A673 (cell line): ENCODE measurements at regions not wholly inside any gene's neighbourhood (a gene's known extent, or its start where the extent isn't known, plus 50 kb on each side); places are given as distances from the start of the nearest gene placed in this dataset.
"Not testable (repeated sequence)": the region's sequence is repeated elsewhere in the genome, so short reads cannot be mapped to it uniquely, and the experiment has no call there.

Source experiments
- CTCF ChIP-seq: fragments of 300-800, 200-600 bp; sonication (generic); conservative IDR thresholded peaks from 2 replicates; pipeline ENCODE4 v1.5.1; 2017; ENCODE audit warnings: low read depth, mild to moderate bottlenecking, antibody characterized with exemption, low read length, moderate library complexity, mixed read lengths
- EZH2 ChIP-seq: fragments of 200-600 bp; sonication (generic); IDR thresholded peaks from 2 replicates; pipeline ENCODE4 v1.6.1; 2017; ENCODE audit warnings: borderline replicate concordance, low read depth, mild to moderate bottlenecking, mixed read lengths, antibody characterized with exemption, low read length; ENCODE audit not compliant: poor library complexity, severe bottlenecking

- not testable (repeated sequence) for TF ChIP-seq CTCF, EZH2
These were observed 50.2 kb upstream of the IGFBPL1 start for GRCh38 chr9:38474476-38474875.
